GM19372 (cell line): ENCODE measurements at regions not wholly inside any gene's neighbourhood (a gene's known extent, or its start where the extent isn't known, plus 50 kb on each side); places are given as distances from the start of the nearest gene placed in this dataset.

Source experiments
- ATAC-seq: cut with Tn5 transposase; IDR thresholded peaks from one replicate; pipeline ENCODE4 v1.9.1; 2021; ENCODE audit warnings: mild to moderate bottlenecking, low read depth, moderate library complexity; ENCODE audit not compliant: unreplicated experiment

GRCh38 chr9:119789987-119790386 lies 420.8 kb upstream of the BRINP1 start:
- no peak for ATAC-seq

- no peak for ATAC-seq
Observed at GRCh38 chr9:119788921-119789320, 419.7 kb upstream of the BRINP1 start.

GRCh38 chr9:119781886-119782285 lies 412.7 kb upstream of the BRINP1 start:
- ATAC-seq, result no peak

GRCh38 chr9:119775410-119775809 lies 406.2 kb upstream of the BRINP1 start:
- no peak for ATAC-seq

- no peak for ATAC-seq
Observed at GRCh38 chr9:119773823-119774222, 404.6 kb upstream of the BRINP1 start.

- ATAC-seq, result no peak
Observed at GRCh38 chr9:119771341-119771740, 402.1 kb upstream of the BRINP1 start.

- no peak for ATAC-seq
Observed at GRCh38 chr9:119768266-119768665, 399.0 kb upstream of the BRINP1 start.

- ATAC-seq, result no peak
Observed at GRCh38 chr9:119765632-119766175, 396.5 kb upstream of the BRINP1 start.

GRCh38 chr9:119763260-119763659 lies 394.0 kb upstream of the BRINP1 start:
- ATAC-seq, result no peak

- ATAC-seq, result no peak
Observed at GRCh38 chr9:119761812-119762211, 392.6 kb upstream of the BRINP1 start.

- ATAC-seq, result no peak
Observed at GRCh38 chr9:119758990-119759389, 389.8 kb upstream of the BRINP1 start.

GRCh38 chr9:119758241-119758640 lies 389.0 kb upstream of the BRINP1 start:
- no peak for ATAC-seq

GRCh38 chr9:119739476-119739875 lies 370.2 kb upstream of the BRINP1 start:
- no peak for ATAC-seq

GRCh38 chr9:119736491-119737454 lies 367.5 kb upstream of the BRINP1 start:
- peak; percentile 96 for ATAC-seq

GRCh38 chr9:119727988-119728387 lies 358.8 kb upstream of the BRINP1 start:
- no peak for ATAC-seq

GRCh38 chr9:119726035-119726434 lies 356.8 kb upstream of the BRINP1 start:
- no peak for ATAC-seq

- ATAC-seq, result no peak
Observed at GRCh38 chr9:119722384-119722783, 353.1 kb upstream of the BRINP1 start.

GRCh38 chr9:119712325-119712724 lies 343.1 kb upstream of the BRINP1 start:
- no peak for ATAC-seq

- no peak for ATAC-seq
Observed at GRCh38 chr9:119709431-119709830, 340.2 kb upstream of the BRINP1 start.

GRCh38 chr9:119707228-119707845 lies 338.1 kb upstream of the BRINP1 start:
- no peak for ATAC-seq

- no peak for ATAC-seq
Observed at GRCh38 chr9:119701651-119702050, 332.4 kb upstream of the BRINP1 start.
